HG03280 (cell line): ENCODE measurements at regions not wholly inside any gene's neighbourhood (a gene's known extent, or its start where the extent isn't known, plus 50 kb on each side); places are given as distances from the start of the nearest gene placed in this dataset.

Experiments
- ATAC-seq: cut with Tn5 transposase; IDR thresholded peaks from one replicate; pipeline ENCODE4 v1.9.1; 2021; ENCODE audit warnings: mild to moderate bottlenecking, moderate library complexity; ENCODE audit not compliant: unreplicated experiment

GRCh38 chr5:51027271-51027670 lies 356.0 kb upstream of the ISL1 start:
- no peak for ATAC-seq

- no peak for ATAC-seq
Observed at GRCh38 chr5:51028394-51028793, 354.9 kb upstream of the ISL1 start.

- no peak for ATAC-seq
Observed at GRCh38 chr5:51033215-51033614, 350.0 kb upstream of the ISL1 start.

- ATAC-seq: no peak
Observed at GRCh38 chr5:51034222-51034901, 348.9 kb upstream of the ISL1 start.

- ATAC-seq: no peak
Observed at GRCh38 chr5:51039424-51040329, 343.6 kb upstream of the ISL1 start.

- no peak for ATAC-seq
Observed at GRCh38 chr5:51043745-51044144, 339.5 kb upstream of the ISL1 start.

- no peak for ATAC-seq
Observed at GRCh38 chr5:51047369-51047768, 335.9 kb upstream of the ISL1 start.

GRCh38 chr5:51053361-51053760 lies 329.9 kb upstream of the ISL1 start:
- ATAC-seq: no peak

GRCh38 chr5:51060953-51061352 lies 322.3 kb upstream of the ISL1 start:
- no peak for ATAC-seq

- no peak for ATAC-seq
Observed at GRCh38 chr5:51072937-51073336, 310.3 kb upstream of the ISL1 start.

- ATAC-seq: no peak
Observed at GRCh38 chr5:51082741-51083140, 300.5 kb upstream of the ISL1 start.

GRCh38 chr5:51091816-51092215 lies 291.4 kb upstream of the ISL1 start:
- no peak for ATAC-seq

- ATAC-seq: no peak
Observed at GRCh38 chr5:51095486-51095885, 287.8 kb upstream of the ISL1 start.

- ATAC-seq: no peak
Observed at GRCh38 chr5:51096859-51097258, 286.4 kb upstream of the ISL1 start.

GRCh38 chr5:51099173-51099853 lies 283.9 kb upstream of the ISL1 start:
- no peak for ATAC-seq

- ATAC-seq: no peak
Observed at GRCh38 chr5:51104556-51104955, 278.7 kb upstream of the ISL1 start.

- ATAC-seq: no peak
Observed at GRCh38 chr5:51109786-51110410, 273.4 kb upstream of the ISL1 start.

GRCh38 chr5:51131266-51131665 lies 252.0 kb upstream of the ISL1 start:
- no peak for ATAC-seq

GRCh38 chr5:51138164-51138563 lies 245.1 kb upstream of the ISL1 start:
- no peak for ATAC-seq

- no peak for ATAC-seq
Observed at GRCh38 chr5:51148437-51148836, 234.8 kb upstream of the ISL1 start.

- ATAC-seq: no peak
Observed at GRCh38 chr5:51156222-51156621, 227.0 kb upstream of the ISL1 start.
